ENCODE measurements at regions not wholly inside any gene's neighbourhood (a gene's known extent, or its start where the extent isn't known, plus 50 kb on each side); places are given as distances from the start of the nearest gene placed in this dataset.

GRCh38 chr2:220935789-220936321, 636.2 kb downstream of the EPHA4 start:
- no peaks in the 10 kb centered on the region for H3K27me3 Mint-ChIP-seq (ENCODE audit: unreplicated experiment)

GRCh38 chr2:220936641-220937197, 635.4 kb downstream of the EPHA4 start:
- Mint-ChIP-seq H3K4me1 (ENCODE audit: low read depth, unreplicated experiment) (no peaks in the 10 kb centered on the region), H3K36me3 (ENCODE audit: unreplicated experiment) (peaks cover 6% of the 10 kb centered on the region), H3K27me3 (ENCODE audit: unreplicated experiment) (no peaks in the 10 kb centered on the region), H3K9me3 (ENCODE audit: unreplicated experiment) (peaks cover 2% of the 10 kb centered on the region), H3K4me3 (ENCODE audit: unreplicated experiment) (no peak overlapping the region), H3K27ac (ENCODE audit: unreplicated experiment) (no peak overlapping the region)
- no peak for TF ChIP-seq CTCF (IDR thresholded peaks at IDR 0.05; ENCODE audit: partially characterized antibody, unreplicated experiment)
- no peak for DNase-seq

More at GRCh38 chr2:220935789-220936321, 636.2 kb downstream of the EPHA4 start:
- H3K27ac Mint-ChIP-seq (ENCODE audit: unreplicated experiment), result no peak overlapping the region
- TF ChIP-seq CTCF (IDR thresholded peaks at IDR 0.05; ENCODE audit: partially characterized antibody, unreplicated experiment), result no peak
- H3K36me3 Mint-ChIP-seq (ENCODE audit: unreplicated experiment), result no peaks in the 10 kb centered on the region
- no peak overlapping the region for H3K4me3 Mint-ChIP-seq (ENCODE audit: unreplicated experiment)
- H3K9me3 Mint-ChIP-seq (ENCODE audit: unreplicated experiment), result no peaks in the 10 kb centered on the region
- DNase-seq, result no peak
- no peaks in the 10 kb centered on the region for H3K4me1 Mint-ChIP-seq (ENCODE audit: low read depth, unreplicated experiment)

- TF ChIP-seq CTCF (IDR thresholded peaks at IDR 0.05; ENCODE audit: partially characterized antibody, unreplicated experiment), result no peak
- no peaks in the 10 kb centered on the region for H3K27me3 Mint-ChIP-seq (ENCODE audit: unreplicated experiment)
- H3K27ac Mint-ChIP-seq (ENCODE audit: unreplicated experiment), result no peak overlapping the region
- H3K4me1 Mint-ChIP-seq (ENCODE audit: low read depth, unreplicated experiment), result no peaks in the 10 kb centered on the region
- no peak for DNase-seq
- H3K4me3 Mint-ChIP-seq (ENCODE audit: unreplicated experiment), result no peak overlapping the region
- H3K9me3 Mint-ChIP-seq (ENCODE audit: unreplicated experiment), result peaks cover 3% of the 10 kb centered on the region
- peaks cover 8% of the 10 kb centered on the region for H3K36me3 Mint-ChIP-seq (ENCODE audit: unreplicated experiment)
Measured at GRCh38 chr2:220937245-220937644, 634.9 kb downstream of the EPHA4 start.

GRCh38 chr2:220940646-220941045, 631.5 kb downstream of the EPHA4 start:
- no peak overlapping the region for H3K27ac Mint-ChIP-seq (ENCODE audit: unreplicated experiment)
- no peaks in the 10 kb centered on the region for H3K27me3 Mint-ChIP-seq (ENCODE audit: unreplicated experiment)
- H3K36me3 Mint-ChIP-seq (ENCODE audit: unreplicated experiment), result peaks cover 8% of the 10 kb centered on the region
- no peaks in the 10 kb centered on the region for H3K4me1 Mint-ChIP-seq (ENCODE audit: low read depth, unreplicated experiment)
- DNase-seq, result no peak
- H3K4me3 Mint-ChIP-seq (ENCODE audit: unreplicated experiment), result no peak overlapping the region
- TF ChIP-seq CTCF (IDR thresholded peaks at IDR 0.05; ENCODE audit: partially characterized antibody, unreplicated experiment), result no peak
- peaks cover 3% of the 10 kb centered on the region for H3K9me3 Mint-ChIP-seq (ENCODE audit: unreplicated experiment)

- peaks cover 8% of the 10 kb centered on the region for H3K36me3 Mint-ChIP-seq (ENCODE audit: unreplicated experiment)
- no peak for TF ChIP-seq CTCF (IDR thresholded peaks at IDR 0.05; ENCODE audit: partially characterized antibody, unreplicated experiment)
- no peak overlapping the region for H3K27ac Mint-ChIP-seq (ENCODE audit: unreplicated experiment)
- peaks cover 3% of the 10 kb centered on the region for H3K9me3 Mint-ChIP-seq (ENCODE audit: unreplicated experiment)
- H3K4me3 Mint-ChIP-seq (ENCODE audit: unreplicated experiment), result no peak overlapping the region
- no peaks in the 10 kb centered on the region for H3K27me3 Mint-ChIP-seq (ENCODE audit: unreplicated experiment)
- DNase-seq, result no peak
- H3K4me1 Mint-ChIP-seq (ENCODE audit: low read depth, unreplicated experiment), result no peaks in the 10 kb centered on the region
Measured at GRCh38 chr2:220941683-220942082, 630.4 kb downstream of the EPHA4 start.
